SHP77 (cell line): ENCODE measurements at regions not wholly inside any gene's neighbourhood (a gene's known extent, or its start where the extent isn't known, plus 50 kb on each side); places are given as distances from the start of the nearest gene placed in this dataset.

Experiments
- DNase-seq, 2 experiments: peaks; one replicate each; lab custom pipeline; 2025; lab: John Stamatoyannopoulos, UW

DNA sequence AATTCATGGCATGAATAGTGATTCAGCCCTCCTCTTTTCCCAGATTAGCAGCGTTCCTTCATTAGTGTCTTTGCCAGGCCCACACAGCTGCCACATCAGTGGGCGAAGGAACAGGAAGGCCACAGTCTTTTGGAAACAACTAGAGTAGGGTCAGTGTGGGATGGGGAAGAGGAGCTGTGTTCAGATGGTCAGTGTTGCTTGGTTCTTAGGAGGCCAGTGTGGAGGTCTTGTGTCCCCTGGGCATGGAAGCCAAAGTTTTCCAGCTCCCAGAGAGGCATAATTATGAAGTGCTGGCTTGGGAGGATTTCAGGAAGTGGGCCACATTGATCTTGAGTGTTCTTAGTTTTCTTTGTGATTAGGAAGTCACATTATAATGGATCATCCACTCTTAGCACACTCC is 269.6 kb downstream of the PSAT1 start:
- DNase-seq = no peak

DNA sequence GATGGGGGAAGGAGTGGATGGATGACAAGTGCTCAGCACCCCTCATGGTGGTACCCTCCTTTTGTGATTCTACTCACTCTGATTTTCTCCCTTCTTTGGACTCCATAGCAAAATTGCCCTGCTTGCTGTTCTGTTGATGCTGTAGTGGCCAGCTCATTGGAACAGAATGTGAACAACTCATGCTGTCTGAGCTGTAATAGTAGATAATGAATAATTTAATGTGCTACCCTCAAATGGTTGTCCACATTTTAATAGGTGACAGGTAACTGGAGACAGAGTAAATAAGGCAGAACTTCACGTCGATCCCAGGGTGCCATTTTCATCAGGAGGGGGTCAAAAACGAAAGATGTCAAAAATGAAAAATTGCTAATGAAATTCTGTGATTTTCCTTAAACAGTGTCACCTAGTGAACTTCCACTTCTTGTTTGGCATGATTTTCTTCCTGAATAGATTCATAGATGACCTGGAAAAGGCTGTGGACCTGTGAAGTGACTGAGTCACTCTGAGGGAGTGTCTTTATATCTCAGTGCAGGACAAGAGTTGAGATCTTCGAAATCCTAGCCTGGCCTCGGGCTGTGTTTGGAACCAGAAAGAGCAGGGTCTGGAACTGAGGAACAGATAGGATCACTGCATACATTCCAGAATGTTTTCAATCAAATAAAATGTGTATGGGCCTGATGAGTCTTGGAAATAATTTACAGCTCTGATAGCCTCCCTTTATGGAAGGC is 270.2 kb downstream of the PSAT1 start:
- no peak for DNase-seq

DNA sequence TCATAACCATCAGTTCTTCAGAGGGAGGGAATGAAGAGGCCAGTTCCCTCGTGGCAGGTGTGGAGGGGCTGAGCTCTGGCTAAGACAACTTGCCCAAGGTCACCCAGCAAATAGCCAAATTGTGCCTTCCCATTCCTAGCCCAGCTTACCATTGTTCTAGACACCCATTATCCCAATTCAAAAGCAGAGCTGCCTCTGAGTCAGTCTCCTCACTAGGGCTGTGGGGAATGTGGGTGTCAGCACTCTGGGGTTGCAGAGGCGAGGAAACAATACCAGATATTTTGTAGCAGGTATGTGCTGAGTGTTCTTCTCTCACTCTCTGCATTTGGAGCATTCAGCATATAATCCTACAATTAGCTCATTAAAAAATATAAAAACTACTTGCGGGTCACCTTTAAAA is 270.8 kb downstream of the PSAT1 start:
- DNase-seq = no peak

GRCh38 chr9:78568774-78569173 is 271.8 kb downstream of the PSAT1 start:
- DNase-seq = no peak

GRCh38 chr9:78572266-78572665 is 275.3 kb downstream of the PSAT1 start:
- no peak for DNase-seq

- no peak for DNase-seq
Measured at GRCh38 chr9:78573205-78573604, 276.3 kb downstream of the PSAT1 start.

- DNase-seq = no peak
Measured at GRCh38 chr9:78573669-78574068, 276.7 kb downstream of the PSAT1 start.

GRCh38 chr9:78574354-78575045 is 277.6 kb downstream of the PSAT1 start:
- no peak for DNase-seq

- DNase-seq = no peak
Measured at GRCh38 chr9:78575081-78575480, 278.2 kb downstream of the PSAT1 start.

DNA sequence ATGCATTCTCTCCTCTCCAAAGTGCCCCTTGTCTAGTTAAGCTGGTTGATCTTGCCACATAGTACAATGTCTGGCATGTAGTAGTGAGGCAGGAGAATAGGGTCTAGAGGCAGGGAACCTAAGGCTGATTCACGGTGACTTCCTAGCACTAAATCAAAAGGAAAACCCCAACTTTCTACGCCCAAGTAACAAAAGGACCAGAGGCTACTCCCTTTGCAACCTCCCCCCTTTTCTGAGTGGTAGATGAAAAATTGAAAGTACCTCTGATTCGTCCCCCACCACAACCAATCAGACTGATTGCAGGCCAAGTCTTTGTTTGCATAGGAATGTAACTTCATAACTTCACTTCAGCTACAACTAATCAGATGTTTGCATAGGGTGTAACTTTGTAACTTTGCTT is 278.8 kb downstream of the PSAT1 start:
- no peak for DNase-seq

GRCh38 chr9:78577156-78577906 is 280.4 kb downstream of the PSAT1 start:
- DNase-seq = no peak

GRCh38 chr9:78578072-78578471 is 281.1 kb downstream of the PSAT1 start:
- DNase-seq = no peak

DNA sequence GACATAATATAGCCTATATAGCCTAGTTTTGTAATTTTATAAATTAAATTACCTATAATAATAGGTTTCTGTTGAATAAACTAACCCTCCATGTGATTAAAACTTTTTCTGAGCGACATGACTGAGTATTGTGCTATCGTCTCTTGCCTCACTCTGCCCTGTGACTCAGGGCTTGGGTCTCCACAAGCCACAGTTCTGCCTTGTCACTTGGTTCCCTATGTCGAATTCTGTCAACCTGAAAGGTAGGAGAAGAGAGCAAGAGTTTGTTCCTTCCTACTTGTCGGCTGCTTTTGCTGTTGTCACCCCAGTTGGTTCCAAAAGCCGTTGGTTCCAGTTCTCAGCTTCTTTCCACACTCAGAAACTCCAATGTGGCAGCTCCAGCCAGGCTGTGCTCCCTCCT is 285.9 kb downstream of the PSAT1 start:
- DNase-seq = no peak

GRCh38 chr9:78584589-78584988 is 287.7 kb downstream of the PSAT1 start:
- no peak for DNase-seq

DNA sequence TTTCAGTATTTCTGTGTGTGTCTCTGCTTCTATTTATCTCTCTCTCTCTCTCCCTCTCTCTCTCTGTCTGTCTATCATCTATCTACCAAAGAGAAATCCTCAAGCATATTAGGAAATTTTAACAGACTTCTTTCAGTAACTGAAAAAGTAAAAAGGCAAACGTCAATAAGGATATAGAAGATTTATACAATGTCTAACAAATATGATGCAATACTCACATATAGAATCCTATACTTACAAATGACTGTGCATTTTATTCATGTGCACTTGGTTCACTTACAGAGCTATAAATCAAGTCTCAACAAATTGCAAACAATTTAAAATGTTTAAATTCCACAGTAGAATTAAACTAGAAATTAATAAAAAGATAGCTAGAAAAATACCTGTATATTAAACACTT is 289.0 kb downstream of the PSAT1 start:
- no peak for DNase-seq

GRCh38 chr9:78590068-78590467 is 293.1 kb downstream of the PSAT1 start:
- DNase-seq = no peak

DNA sequence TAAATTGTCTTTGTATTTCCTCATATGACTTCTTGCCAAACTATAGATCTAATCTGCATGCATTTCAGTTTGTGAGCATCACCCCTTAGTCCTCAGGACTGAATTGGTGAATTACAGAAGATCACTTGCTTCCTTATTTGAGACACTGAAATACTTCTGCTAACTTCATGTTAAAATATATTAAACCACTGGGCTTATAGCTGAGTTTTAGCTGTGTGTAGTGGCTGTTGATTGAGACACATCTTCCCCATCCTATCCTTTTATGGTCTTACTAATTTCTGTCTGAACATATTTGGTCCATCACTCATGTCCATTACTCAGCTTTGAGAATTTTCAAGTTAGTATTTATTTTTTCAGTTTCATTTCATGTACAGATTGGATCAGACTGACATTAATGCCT is 295.9 kb downstream of the PSAT1 start:
- DNase-seq = no peak

DNA sequence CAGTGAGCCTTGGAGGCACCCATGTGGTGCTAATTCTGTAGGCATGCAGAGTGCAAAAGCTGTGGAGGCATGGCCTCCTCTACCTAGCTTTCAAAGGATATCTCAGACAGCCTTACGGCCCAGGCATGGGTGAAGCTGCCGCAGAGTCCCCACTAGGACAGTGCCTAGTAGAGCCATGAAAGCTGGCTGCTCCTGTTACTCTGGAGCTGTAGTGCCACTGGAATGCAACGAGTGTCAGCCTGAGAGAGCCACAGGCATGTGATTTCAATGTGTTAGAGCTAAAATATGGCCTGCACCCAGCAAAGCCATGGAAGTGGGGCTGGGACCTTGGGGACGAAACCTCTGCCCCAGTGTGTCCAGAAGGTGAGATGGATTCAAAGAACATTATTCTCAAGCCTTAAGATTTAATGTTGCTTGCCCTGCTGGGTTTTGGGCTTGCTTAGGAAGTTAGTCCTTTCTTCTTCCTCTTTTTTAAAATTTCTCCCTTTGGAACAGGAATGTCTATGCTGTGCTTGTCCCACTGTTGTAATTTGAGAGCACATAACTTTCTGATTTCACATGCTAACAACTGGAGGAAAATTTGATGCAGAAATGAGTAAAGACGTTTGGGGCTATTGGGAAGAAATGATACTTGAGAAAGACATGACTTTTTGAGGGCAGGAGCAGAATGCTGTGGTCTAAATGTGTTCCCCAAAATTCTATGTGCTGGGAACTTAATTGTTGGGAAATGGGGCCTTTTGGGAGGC is 298.4 kb downstream of the PSAT1 start:
- DNase-seq = no peak

DNA sequence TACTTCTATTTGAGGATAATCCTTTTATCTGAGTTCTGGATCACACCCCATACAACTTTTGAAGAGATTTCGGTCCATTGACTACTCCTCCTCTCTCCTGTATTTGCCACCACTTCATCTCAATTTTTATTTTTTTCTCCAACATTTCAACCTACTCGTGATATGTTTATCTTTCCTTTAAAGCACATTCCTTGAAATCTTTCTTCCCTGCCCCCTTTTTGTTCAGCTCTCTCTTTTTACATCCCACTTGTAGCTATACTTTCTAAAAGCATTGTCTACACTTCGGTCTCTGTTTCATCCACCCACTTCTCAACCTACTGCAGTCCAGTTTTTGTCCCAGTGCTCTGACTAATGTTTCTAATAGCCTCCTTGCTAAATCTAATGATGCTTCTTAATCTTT is 299.4 kb downstream of the PSAT1 start:
- no peak for DNase-seq

DNA sequence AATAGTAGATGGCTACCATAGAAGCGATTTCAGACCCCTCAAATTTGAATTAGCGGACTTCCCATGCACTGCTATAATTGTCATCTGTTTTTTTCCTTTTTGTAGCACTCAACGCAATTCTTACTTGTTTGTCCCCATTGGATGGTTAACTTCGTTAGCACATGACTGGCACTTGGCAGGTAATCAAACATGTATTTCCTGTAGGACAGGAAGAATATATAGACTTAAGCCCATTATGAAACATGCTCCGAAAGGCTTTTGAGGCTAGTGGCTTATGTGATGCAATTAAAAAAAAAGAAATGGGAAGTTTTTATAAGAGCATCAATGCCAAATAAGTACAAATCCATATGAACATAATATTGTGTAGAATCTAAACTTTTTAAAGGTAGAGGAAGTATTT is 301.2 kb downstream of the PSAT1 start:
- no peak for DNase-seq

DNA sequence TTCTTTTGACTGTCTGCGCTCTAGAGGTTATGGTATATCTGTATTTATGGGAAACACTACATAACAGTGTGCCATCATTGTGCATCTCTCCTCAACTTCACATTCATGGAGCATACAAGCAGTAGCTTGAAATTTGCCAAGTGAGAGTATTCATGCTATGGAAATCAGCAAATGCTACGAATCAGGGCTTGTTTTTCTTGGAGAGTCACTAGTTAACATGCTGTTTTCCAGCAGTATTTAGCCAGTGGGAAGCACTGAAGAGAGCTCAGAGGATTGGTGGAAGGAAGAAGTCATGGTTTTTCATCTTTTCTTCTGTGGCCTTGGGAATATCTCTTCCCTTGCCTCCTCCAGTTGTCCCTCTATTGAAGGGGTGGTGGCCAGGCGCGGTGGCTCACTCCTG is 303.0 kb downstream of the PSAT1 start:
- no peak for DNase-seq

GRCh38 chr9:78601957-78602565 is 305.1 kb downstream of the PSAT1 start:
- peak in 1 of 2 experiments; percentile 12 for DNase-seq
